HG02763 (cell line): ENCODE measurements at regions not wholly inside any gene's neighbourhood (a gene's known extent, or its start where the extent isn't known, plus 50 kb on each side); places are given as distances from the start of the nearest gene placed in this dataset.

ENCODE experiments used
- ATAC-seq: cut with Tn5 transposase; IDR thresholded peaks from one replicate; pipeline ENCODE4 v1.9.1; 2021; ENCODE audit warnings: mild to moderate bottlenecking, moderate library complexity; ENCODE audit not compliant: unreplicated experiment

DNA sequence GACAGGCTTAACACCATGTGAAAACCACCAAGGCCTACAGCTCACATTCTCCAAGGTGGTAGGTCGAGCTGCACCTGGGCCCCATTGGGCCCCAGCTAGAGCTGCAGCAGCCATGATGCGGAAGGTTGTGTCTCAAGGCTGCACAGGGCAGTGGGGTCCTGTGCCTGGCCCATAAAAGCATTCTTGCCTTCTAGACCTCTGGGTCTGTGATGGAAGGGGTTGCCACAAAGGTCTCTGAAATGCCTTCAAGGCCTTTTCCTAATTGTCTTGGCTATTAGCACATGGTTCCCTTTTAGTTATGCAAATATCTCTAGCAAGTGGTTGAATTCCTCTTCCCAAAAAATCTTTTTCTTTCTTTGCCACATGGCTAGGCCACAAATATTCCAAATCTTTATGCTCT, 52.5 kb upstream of the C11orf58 start:
- ATAC-seq: no peak

DNA sequence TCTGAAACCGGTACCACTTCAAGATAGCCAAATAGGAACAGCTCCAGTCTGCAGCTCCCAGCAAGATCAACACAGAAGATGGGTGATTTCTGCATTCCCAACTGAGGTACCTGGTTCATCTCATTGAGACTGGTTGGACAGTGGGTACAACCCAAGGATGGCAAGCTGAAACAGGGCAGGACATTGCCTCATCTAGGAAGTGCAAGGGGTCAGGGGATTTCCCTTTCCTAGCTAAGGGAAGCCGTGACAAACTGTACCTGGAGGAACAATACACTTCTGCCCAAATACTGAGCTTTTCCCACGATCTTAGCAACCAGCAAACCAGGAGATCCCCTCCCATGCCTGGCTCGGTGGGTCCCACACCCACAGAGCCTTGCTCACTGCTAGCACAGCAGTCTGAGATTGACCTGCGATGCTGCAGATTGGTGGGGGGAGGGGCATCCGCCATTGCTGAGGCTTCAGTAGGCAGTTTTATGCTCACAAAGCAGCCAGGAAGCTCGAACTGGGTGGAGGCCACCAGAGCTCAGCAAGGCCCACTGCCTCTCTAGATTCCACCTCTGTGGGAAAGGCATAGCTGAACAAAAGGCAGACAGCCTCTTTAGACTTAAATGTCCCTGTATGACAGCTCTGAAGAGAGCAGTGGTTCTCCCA, 59.9 kb upstream of the C11orf58 start:
- no peak for ATAC-seq

DNA sequence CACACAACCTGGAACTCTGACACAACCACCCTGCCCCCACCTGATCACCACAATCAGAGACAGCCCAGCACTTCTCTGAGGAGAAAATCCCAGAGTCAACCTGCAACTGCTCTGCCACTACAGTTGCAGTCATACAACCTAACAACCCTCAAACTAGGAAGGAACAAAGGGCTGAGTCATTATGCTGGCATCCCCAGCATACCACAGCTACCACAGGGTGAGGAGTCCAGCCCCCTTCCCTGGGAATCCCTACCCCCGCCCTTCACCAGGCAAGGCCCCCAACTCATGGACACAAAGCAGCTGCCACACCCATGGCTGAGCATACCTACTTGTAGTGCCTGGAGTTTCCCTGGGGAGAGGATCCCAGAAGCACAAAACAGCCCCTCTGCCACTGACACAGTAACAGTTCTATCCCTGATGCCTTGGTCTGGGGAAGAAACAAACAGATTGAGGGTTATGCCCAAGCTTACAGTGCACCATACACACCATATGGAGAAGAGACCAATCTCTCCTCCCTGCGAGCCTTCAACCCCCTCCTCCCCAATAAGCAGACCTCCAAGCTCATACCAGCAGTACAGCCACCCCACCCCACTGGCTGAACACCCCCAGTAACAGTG, 68.5 kb upstream of the C11orf58 start:
- ATAC-seq: no peak

DNA sequence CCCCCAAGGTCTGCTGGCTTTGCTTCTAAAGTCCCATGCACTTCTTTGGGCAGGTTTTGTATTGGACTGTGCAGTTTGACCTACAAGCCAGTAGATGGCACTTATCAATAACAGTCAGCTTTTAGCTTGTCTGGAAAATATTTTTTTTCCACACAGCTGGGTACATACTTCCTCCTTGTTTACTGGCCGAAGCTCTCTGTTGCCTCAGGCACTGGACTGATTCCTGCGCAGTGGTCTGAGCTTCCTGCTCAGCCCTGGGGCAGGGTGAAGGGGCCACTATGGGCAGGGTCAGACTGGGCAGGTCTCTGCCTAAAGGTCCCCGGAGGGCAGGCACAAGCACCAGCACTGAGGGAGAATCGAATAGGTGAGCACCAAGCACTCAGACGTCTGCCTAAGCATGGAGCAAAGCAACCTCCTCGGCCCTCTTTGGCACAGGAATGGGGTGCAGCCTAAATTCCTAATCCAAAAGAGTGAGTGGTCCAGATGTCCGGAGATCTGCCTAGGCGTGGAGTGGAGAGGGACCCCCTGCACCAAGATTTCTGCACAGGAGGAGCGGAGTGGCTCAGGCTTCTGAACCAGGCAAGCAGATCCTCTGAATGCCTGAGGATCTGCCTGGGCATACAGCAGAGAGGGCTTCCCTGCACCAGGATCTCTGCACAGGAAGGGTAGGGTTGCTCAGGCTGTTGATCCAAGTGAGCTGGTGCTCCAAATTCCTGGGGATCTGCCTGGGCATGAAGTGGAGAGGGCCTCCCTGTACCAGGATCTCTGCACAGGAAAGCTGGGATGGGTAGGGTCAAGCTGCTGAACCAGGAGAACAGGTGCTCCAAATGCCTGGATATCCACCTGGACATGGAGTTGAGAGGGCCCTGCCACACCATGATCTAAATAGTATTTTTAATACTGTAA, 105.9 kb upstream of the C11orf58 start:
- no peak for ATAC-seq

DNA sequence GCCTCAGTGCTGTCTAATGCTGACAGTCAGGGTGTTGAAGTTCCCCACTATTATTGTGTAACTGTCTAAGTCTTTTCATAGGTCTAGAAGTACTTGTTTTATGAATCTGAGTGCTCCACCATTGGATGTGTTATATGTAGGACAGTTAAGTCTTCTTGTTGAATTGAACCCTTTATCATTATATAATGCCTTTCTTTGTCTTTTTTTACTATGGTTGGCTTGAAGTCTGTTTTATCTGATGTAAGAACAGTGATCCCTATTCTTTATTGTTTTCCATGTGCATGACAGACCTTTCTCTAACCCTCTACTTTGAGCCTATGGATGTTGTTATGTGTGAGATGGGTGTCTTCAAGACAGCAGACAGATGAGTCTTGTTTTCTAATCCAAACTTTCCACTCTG, 107.8 kb upstream of the C11orf58 start:
- ATAC-seq: no peak

DNA sequence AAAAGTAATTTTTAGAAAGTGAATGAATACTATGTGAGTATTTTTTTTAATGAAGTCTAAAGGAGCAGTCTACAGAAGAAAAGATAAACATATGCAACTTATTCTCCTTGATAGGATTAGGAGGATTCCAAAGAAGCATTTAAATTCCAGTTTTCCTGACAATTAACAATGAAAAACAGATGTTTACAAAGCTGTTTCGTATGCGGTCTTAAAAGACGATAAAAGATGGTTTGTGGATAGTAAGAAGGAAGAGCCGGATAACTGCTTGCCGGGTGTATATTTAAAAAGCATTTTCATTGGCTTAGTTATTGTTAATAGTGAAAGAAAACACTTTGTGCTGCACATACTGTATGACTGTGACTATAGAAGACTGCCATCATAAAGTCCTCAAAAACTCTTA, 120.0 kb upstream of the C11orf58 start:
- no peak for ATAC-seq

DNA sequence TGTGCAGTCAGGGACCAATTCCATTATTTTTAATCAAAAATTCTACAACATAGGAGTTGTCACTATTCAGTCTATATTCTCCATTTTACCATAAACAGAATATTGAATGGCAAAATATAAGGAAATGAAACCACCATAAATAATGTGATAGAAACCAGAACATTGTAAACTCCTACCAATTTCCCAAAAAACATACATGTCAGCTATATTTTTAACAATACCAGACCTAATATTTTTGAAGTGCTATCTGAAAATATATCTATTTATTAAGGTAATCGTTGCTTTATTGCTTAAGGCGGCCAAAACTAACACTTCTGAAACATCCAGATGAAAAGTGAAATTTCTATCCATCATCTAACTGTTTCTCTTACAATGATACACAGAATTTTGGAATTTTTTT, 123.0 kb upstream of the C11orf58 start:
- no peak for ATAC-seq

DNA sequence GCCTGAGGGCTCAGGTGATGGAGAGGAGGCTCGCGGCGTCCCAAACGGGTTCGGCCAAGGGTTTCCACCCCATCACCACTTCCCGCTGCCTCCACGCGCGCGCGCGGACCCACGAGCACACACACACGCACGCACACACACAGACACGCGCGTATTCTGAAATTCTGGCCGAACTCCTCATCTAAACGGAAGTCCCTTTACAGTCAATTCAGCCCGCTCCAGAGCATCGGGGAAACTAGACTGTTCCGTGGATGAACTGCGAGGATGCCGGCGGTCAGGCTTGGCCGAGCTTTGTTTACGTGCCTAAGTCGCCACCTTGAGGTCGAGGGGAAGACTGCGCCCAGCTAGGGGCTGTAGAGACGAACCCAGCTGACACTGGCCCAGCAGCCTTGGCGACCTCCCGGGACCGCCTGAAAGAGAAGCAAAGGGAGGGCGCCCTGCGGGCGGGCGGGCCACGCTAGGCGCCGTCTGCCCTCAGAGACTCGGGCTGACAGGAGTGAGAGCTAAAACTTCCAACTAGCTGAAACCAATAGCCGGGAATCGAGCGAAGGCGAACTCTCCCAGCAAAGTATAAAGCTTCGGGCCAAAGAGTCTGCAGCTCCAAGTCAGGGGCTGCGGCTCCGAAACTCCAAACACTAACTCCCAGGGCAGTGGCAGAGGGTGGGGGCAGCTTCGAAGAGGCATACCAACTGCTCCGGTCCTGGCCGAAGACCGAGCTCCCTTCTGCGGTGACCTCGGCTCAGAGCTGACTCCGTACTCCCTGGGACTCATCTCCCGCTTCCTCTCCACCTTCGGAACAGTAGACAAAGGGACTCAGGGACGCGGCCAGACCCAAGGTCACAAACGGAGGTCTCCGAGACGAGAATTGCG, 124.7 kb upstream of the C11orf58 start:
- ATAC-seq: peak; percentile 100

DNA sequence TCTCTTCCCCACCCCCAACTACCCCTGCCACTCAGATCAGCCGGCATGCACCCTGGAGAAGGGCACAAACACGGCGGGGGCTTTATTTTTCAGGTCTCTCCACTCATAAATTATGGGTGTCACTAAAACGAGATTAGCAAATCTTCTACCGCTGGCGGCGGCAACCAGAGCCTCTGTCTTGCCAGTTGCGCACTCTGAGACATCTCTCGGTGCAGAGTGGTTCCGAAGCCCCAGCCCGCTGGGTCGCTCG, 125.3 kb upstream of the C11orf58 start:
- ATAC-seq: no peak

DNA sequence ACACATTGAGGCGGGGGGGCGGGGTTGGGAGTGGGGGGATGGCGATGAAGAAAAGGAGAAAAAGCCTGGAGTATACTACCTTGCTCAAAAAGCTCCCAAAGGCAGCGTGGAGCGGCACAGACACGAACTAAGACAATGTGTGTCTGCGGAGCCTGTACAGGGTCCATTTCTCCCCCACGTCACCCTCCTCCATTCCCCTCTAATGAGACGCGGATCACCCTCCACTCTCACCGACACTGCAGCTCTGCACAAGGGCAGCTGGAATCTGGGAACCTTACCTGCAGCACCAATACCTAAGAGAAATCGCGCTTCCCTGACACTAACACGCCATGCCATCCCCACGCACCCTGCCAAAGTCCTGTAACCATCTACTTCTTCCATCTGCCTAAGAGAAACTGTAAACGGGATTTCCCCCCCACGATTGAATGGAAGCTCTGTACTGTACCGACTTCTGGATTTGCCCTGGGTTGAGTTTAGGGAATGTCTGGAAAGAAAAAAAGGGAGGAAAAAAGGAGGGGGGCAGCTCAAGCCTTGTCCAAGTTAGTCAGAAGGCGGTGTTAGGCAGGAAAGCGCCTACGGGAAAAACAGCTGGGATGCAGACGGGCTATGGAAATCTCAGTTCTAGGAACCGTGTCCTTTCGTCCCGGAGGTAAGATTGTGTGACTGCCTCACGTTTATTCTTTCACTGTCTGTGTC, 125.7 kb upstream of the C11orf58 start:
- no peak for ATAC-seq

DNA sequence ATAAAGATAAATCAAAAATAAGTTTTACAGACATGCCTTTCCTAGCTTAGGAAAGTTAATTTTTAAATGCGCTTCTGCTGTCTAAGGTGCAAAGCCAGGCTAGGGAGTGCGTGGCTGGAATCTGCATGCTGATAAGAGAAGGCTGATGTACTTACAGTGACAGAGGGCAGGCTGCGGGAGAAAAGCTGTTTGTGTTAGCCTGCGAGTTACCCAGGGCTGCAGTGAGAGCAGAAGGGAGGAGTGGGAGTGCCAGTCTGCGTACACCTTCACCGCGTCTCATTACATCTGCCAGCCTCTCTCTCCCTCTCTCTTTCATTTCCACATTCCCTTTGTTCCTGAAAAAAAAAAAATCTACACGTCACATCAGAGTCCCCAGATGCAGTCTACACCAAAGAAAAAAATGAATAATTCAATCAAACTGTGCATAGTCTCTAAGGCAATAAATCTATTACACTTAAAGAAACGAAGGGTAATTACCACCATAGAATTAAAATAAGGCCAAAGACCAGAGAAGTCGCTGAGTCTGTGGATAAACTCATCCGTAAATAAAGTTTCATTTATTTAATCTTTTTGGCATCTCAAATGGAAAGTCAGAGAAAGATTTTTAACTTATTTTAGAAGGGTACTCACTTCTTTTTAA, 126.4 kb upstream of the C11orf58 start:
- ATAC-seq: no peak

DNA sequence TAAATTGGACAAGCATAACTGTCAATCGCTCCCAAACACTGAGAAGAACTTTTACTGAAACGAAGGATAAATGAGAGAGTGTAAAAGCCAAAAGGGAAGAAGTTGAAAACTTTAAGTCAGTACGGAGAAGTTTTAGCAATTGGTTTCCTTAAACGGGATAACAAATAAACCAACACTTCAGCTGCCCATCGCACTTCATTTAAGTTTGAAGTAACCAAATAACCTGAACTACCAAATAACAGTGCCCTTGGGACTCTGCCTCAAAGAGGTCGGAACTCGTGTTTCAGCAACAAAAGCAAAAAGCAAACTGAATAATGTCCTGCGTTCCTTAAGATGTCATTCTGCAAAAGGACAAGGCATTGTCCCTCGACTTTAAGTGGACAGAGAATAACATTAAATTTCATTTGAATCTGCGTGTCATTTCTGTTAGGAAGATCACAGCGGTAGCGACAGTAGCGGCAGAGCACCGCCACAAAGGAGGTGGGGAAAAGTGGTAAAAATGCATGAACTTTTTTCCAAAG, 127.0 kb upstream of the C11orf58 start:
- ATAC-seq: no peak

DNA sequence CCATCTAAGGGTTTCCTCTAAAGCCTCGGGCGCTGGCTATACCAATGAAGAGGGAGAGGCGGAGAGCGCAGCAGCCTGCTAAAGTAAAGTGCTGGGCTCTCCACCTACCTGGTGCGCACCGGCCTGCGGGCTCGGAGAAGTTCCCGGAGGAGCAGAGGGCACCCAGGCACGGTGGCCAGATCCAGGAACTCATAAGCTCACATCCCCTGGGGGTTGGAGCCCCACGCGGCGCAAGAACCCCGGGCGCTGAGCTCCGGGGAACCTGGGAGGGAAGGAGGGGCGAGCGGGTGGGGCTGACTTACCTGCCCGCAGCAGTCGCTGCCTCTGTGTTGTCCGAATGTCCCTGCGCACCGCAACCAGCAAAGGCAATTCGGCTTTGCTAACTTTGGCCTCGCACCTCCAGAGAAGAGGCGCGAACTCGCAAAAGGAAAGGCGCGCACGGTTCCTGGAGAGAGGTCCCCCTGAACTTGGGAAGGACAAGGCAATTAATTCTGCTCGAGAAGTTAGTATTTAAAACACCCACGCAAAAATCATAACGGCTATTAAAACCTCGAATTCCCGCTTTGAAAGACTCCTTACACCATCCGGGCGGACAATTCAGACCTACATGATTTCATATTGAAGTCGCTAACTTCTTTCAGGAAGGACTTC, 127.6 kb upstream of the C11orf58 start:
- ATAC-seq: no peak

DNA sequence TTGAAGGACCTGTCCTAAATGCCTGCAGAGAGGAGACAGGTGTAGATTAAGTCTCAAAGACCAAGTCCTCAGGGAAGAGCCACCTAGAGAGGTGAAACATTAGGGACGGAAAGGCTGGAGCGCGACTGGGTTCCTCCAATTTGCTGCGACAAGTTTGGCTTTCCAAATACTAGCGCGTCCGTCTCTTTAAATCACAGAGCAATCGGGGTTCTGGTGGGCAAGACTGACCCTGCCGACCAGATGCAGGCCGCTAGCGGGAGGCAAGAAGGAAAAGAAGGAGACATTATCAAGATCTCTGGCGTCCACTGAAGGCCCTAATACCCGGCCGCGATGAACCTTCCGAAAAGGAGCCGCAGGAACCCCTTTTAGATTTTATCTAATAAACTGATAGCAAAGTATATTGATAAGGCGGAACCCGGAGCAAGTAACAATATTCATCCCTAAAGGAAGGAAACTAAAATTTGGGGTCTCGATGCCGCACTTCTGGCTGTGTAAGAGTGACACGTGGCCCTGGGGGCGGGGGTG, 128.2 kb upstream of the C11orf58 start:
- ATAC-seq: no peak

DNA sequence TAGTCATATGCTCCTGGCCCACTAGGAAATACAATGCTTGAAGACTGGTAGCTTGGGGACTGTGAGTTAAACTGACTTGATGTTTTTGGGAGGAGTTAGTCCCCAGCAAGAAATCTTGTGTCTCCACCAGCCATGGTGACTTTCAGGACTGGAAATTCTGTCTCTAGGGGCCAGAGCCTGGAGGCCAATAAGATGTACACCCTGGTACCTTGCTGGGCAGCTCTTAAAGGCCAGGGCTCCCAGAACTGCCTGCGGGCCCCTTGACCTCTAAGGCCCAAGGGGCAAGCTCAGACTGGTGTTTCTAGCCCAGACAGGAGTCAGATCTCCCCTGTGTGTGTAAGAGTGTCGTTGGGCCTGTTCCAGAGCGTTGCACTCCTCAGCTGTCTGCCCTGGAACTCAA, 128.7 kb upstream of the C11orf58 start:
- ATAC-seq: no peak

DNA sequence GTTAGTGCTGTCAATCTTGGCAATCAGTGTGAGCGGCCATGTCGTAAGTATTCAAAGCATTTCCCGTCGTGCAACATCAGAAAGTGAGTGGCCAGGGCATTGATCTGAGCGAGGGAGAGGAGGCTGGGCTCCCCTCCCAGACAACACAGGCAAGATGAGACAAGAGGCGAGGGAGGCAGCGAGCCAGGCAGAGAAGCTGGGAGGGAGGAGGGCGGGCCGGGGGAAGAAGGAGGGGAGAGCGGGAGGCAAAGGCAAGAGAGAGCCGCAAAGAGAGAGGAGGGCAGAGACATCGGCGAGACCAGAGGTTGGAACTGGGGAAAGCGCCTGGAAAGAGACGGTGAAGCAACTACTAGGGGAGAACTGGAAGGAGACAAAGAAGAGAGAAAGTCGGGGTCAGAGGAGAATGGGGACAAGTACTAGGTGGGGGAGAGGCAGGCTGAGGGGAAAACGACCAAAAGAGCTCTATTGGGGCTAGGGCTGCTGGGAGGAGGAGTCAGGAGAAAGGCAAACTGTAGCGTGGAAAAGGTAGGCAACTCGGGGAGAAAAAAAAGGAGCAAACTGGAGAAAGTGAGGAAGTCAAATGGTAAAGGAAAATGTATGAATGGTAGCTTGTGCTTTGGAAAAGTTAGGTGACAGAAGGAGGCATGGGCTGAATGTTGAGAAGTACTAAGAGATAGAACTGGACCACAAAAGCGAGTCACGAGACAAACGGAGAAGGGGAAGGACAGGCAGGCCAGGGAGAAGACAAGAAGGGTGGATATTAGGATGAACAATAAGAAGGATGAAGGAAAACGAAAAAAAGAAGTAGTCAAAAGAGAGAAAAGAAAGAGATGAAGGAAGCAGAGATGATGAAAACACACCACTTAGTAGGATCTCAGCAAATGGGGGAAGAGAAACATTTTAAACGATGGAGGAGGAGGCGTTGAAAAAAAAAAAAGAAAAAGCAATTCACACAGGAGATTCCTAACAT, 130.5 kb upstream of the C11orf58 start:
- ATAC-seq: no peak

DNA sequence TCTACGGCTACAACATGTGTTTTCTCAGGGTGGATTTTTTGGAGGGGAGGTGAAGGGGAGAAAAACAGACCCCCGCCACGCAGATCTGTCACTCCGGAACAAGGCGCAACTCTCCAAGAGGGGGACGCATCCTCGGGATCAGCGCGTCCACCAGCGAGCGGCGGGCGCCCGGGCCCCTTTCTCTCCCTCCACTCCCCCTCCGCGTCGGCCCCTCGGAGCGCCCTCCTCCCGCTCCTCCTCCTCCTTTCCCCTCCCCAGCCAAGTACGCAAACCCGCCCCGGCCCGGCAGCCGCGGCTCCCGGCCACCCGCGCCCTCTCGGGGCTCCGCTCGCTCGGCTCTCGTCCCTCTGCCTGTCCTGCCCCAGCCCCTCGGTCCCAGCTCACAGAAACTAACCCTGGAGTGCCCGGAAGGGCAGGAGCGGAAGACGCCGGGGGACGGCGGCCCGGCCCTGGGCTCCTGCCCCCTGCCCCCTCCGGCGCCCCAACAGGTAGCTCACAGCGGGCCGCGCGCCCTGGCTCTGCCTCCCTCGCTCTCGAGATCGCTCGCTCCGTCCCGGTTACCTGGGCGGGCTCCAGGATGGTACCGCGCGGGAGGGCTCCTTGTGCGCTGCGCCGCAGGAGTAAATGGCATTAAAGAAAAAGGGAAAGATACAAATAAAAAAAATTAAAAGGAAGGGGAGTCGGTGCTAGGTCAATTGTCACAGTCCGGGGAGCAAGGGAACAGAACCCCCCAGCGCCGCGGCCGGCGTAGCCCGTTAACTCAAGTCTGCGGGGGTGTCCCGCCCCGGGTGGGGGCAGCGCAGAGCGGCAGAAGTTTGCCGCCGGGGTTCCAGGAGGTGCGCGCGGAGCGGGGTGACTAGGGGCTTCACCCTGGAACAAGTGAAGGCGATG, 131.4 kb upstream of the C11orf58 start:
- ATAC-seq: no peak
